Neural cell (in vitro differentiated cells): ENCODE measurements at regions not wholly inside any gene's neighbourhood (a gene's known extent, or its start where the extent isn't known, plus 50 kb on each side); places are given as distances from the start of the nearest gene placed in this dataset.

Experiments used
- CTCF ChIP-seq: fragments of 450-650 bp; IDR thresholded peaks from 2 replicates; pipeline ENCODE4 v1.5.1; 2014; ENCODE audit warnings: antibody characterized with exemption, mild to moderate bottlenecking, moderate library complexity; ENCODE audit not compliant: poor library complexity, severe bottlenecking
- EP300 ChIP-seq: fragments of 450-650 bp; conservative IDR thresholded peaks from 2 replicates; pipeline ENCODE4 v1.6.1; 2014; ENCODE audit warnings: antibody characterized with exemption, mild to moderate bottlenecking, moderate library complexity; ENCODE audit not compliant: poor library complexity, severe bottlenecking
- EZH2 ChIP-seq: fragments of 200-600, 300-800 bp; shearing (Covaris generic), sonication (generic); IDR thresholded peaks from 2 replicates; pipeline ENCODE4 v1.6.1; 2014; ENCODE audit warnings: antibody characterized with exemption, low read length, borderline replicate concordance, mild to moderate bottlenecking; ENCODE audit not compliant: insufficient read depth, poor library complexity, severe bottlenecking
- MXI1 ChIP-seq: fragments of 450-650 bp; conservative IDR thresholded peaks from 2 replicates; pipeline ENCODE4 v1.6.1; 2014; ENCODE audit warnings: antibody characterized with exemption, mild to moderate bottlenecking; ENCODE audit not compliant: poor library complexity, severe bottlenecking
- POLR2AphosphoS5 ChIP-seq: IDR thresholded peaks from 2 replicates; pipeline ENCODE4 v1.6.1; 2012
- REST ChIP-seq: IDR thresholded peaks from 2 replicates; pipeline ENCODE4 v1.6.1; 2012; ENCODE audit warnings: borderline replicate concordance
- TAF1 ChIP-seq: IDR thresholded peaks from 2 replicates; pipeline ENCODE4 v1.6.1; 2012; ENCODE audit warnings: low read depth

GRCh38 chr4:138650495-138650894 lies 365.1 kb upstream of the NOCT start:
- TF ChIP-seq CTCF: no peak
- TF ChIP-seq EZH2: no peak
- TF ChIP-seq POLR2AphosphoS5: no peak
- TF ChIP-seq EP300: no peak
- no peak for TF ChIP-seq REST
- no peak for TF ChIP-seq MXI1
- no peak for TF ChIP-seq TAF1
